ENCODE measurements at regions not wholly inside any gene's neighbourhood (a gene's known extent, or its start where the extent isn't known, plus 50 kb on each side); places are given as distances from the start of the nearest gene placed in this dataset.

DNA sequence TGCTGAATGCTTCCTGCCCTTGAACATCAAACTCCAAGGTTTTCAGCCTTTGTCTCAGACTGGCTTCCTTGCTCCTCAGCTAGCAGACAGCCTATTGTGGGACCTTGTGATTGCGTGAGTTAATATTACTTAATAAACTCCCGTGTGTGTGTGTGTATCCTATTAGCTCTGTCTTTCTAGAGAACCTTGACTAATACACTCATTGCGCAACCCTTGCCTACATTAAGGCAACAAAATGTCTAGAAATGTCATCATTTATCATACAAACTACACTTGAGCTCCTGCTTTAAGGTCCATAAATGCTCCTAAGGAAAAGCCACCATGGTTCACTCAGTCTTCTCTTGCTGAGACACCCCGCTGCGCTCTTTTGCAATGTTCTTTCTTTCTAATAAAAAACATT, 2861.0 kb downstream of the PCDH9 start:
- Histone ChIP-seq H3K4me1 (replicated peaks) (no peaks in the 10 kb centered on the region), H3K27ac (no peak overlapping the region), H3K27me3 (replicated peaks; ENCODE audit: insufficient read depth) (no peaks in the 10 kb centered on the region), H3K4me3 (no peak overlapping the region), H3K36me3 (no peaks in the 10 kb centered on the region), H3K9me3 (no peaks in the 10 kb centered on the region)
- no peak for DNase-seq (ENCODE audit: low spot score)
- TF ChIP-seq, protein P1, sequence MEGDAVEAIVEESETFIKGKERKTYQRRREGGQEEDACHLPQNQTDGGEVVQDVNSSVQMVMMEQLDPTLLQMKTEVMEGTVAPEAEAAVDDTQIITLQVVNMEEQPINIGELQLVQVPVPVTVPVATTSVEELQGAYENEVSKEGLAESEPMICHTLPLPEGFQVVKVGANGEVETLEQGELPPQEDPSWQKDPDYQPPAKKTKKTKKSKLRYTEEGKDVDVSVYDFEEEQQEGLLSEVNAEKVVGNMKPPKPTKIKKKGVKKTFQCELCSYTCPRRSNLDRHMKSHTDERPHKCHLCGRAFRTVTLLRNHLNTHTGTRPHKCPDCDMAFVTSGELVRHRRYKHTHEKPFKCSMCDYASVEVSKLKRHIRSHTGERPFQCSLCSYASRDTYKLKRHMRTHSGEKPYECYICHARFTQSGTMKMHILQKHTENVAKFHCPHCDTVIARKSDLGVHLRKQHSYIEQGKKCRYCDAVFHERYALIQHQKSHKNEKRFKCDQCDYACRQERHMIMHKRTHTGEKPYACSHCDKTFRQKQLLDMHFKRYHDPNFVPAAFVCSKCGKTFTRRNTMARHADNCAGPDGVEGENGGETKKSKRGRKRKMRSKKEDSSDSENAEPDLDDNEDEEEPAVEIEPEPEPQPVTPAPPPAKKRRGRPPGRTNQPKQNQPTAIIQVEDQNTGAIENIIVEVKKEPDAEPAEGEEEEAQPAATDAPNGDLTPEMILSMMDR (IDR thresholded peaks at IDR 0.05) = no peak
- TF ChIP-seq POLR2AphosphoS5 (IDR thresholded peaks at IDR 0.05) (no peak), POLR2A (IDR thresholded peaks at IDR 0.05) (no peak)
- 92% methylated on average over 5 of the region's 5 CpGs for WGBS
- intact Hi-C loops (cut with DNase I) = no loop called here

- intact Hi-C loops (cut with DNase I) = no loop called here
- Histone ChIP-seq H3K4me1 (replicated peaks) (no peaks in the 10 kb centered on the region), H3K27ac (no peak overlapping the region), H3K27me3 (replicated peaks; ENCODE audit: insufficient read depth) (no peaks in the 10 kb centered on the region), H3K4me3 (no peak overlapping the region), H3K36me3 (no peaks in the 10 kb centered on the region), H3K9me3 (no peaks in the 10 kb centered on the region)
- no peak for DNase-seq (ENCODE audit: low spot score)
- TF ChIP-seq POLR2AphosphoS5 (IDR thresholded peaks at IDR 0.05) = no peak
- no peak for TF ChIP-seq POLR2A (IDR thresholded peaks at IDR 0.05)
- 98% methylated on average over 2 of the region's 2 CpGs for WGBS
Observed at GRCh38 chr13:64362564-64362963, 2867.6 kb downstream of the PCDH9 start.

- intact Hi-C loops (cut with DNase I) = no loop called here
- no peak for TF ChIP-seq POLR2AphosphoS5 (IDR thresholded peaks at IDR 0.05)
- H3K4me1 ChIP-seq (replicated peaks) = no peaks in the 10 kb centered on the region
- H3K27me3 ChIP-seq (replicated peaks; ENCODE audit: insufficient read depth) = no peaks in the 10 kb centered on the region
- H3K36me3 ChIP-seq = no peaks in the 10 kb centered on the region
- no peak overlapping the region for H3K27ac ChIP-seq
- no peak overlapping the region for H3K4me3 ChIP-seq
- no peaks in the 10 kb centered on the region for H3K9me3 ChIP-seq
- no peak for DNase-seq (ENCODE audit: low spot score)
- 21% methylated on average over 2 of the region's 2 CpGs for WGBS
Observed at GRCh38 chr13:64347664-64348063, 2882.5 kb downstream of the PCDH9 start.

DNA sequence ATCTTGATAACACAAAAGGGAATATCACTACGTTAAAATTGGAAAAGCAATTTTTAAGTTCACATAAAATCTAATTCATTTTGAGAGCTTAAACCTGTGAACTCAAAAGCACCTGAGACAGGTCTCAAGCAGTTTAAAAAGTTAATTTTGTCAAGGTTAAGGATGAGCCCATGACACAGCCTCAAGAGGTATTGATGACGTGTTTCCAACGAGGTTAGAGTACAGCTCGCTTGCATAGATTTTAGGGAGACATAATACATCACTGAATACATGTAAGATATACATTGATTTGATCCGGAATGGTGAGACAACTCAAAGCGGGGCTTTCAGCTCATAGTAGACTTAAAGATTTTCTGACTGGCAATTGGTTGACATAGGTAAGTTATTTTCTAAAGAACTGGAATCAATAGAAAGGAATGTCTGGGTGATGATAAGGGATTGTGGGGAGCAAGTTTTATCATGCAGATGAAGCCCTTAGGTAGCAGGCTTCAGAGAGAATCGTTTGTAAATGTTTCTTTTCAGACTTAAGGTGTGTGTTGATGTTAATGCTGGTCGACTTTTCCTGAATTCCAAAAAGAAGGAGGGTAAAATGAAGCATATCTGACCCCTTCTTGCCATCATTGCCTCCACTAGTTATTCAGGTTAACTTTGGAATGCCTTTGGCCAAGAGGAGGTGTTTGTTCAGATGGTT, 2890.6 kb downstream of the PCDH9 start:
- Histone ChIP-seq H3K27ac (no peak overlapping the region), H3K36me3 (no peaks in the 10 kb centered on the region), H3K9me3 (no peaks in the 10 kb centered on the region), H3K4me1 (replicated peaks) (no peaks in the 10 kb centered on the region), H3K27me3 (replicated peaks; ENCODE audit: insufficient read depth) (no peaks in the 10 kb centered on the region), H3K4me3 (no peak overlapping the region)
- 73% methylated on average over 8 of the region's 8 CpGs for WGBS
- TF ChIP-seq POLR2AphosphoS5 (IDR thresholded peaks at IDR 0.05) (no peak), POLR2A (IDR thresholded peaks at IDR 0.05) (no peak)
- TF ChIP-seq, protein P1 (IDR thresholded peaks at IDR 0.05) = no peak
- DNase-seq (ENCODE audit: low spot score) = no peak
- intact Hi-C loops (cut with DNase I) = no loop called here

DNA sequence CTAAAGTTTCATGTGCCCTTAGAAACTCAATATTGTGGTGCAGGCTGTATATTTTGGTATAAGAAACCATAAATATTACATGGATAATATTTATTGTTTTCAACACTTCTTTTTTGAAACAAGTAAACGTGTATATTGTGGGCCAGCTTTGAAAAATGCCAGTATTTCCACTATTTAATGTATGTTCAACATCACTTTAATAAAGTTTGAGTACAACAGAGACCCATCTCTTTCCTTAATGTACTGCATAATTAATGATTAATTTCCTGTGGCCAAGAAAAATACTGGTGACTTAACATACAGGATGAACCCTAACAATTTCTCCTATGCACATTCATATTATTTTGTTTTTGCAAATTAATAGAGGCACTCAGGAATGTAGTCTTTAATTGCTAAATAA, 2891.5 kb downstream of the PCDH9 start:
- intact Hi-C loops (cut with DNase I) = no loop called here
- WGBS = 67% methylated on average over 1 of the region's 1 CpG
- H3K4me3 ChIP-seq = no peak overlapping the region
- H3K36me3 ChIP-seq = no peaks in the 10 kb centered on the region
- H3K27ac ChIP-seq = no peak overlapping the region
- no peaks in the 10 kb centered on the region for H3K9me3 ChIP-seq
- H3K4me1 ChIP-seq (replicated peaks) = no peaks in the 10 kb centered on the region
- no peaks in the 10 kb centered on the region for H3K27me3 ChIP-seq (replicated peaks; ENCODE audit: insufficient read depth)
- TF ChIP-seq, protein P1 (IDR thresholded peaks at IDR 0.05) = no peak
- TF ChIP-seq POLR2AphosphoS5 (IDR thresholded peaks at IDR 0.05) = no peak
- TF ChIP-seq POLR2A (IDR thresholded peaks at IDR 0.05) = no peak
- no peak for DNase-seq (ENCODE audit: low spot score)

GRCh38 chr13:64333888-64334287, 2896.2 kb downstream of the PCDH9 start:
- intact Hi-C loops (cut with DNase I) = no loop called here
- no peaks in the 10 kb centered on the region for H3K36me3 ChIP-seq
- H3K4me3 ChIP-seq = no peak overlapping the region
- TF ChIP-seq, protein P1 (IDR thresholded peaks at IDR 0.05) = no peak
- TF ChIP-seq POLR2AphosphoS5 (IDR thresholded peaks at IDR 0.05) (no peak), POLR2A (IDR thresholded peaks at IDR 0.05) (no peak)
- H3K27me3 ChIP-seq (replicated peaks; ENCODE audit: insufficient read depth) = no peaks in the 10 kb centered on the region
- no peak for DNase-seq (ENCODE audit: low spot score)
- no peaks in the 10 kb centered on the region for H3K4me1 ChIP-seq (replicated peaks)
- H3K9me3 ChIP-seq = no peaks in the 10 kb centered on the region
- no peak overlapping the region for H3K27ac ChIP-seq
- 91% methylated on average over 3 of the region's 3 CpGs for WGBS

Measured in prostate gland (tissue), 2 donors.